Cardiac muscle cell (in vitro differentiated cells and primary cell): ENCODE measurements at regions not wholly inside any gene's neighbourhood (a gene's known extent, or its start where the extent isn't known, plus 50 kb on each side); places are given as distances from the start of the nearest gene placed in this dataset.

ENCODE experiments used
- DNase-seq, 2 donors: peaks; one replicate each; pipeline versions ENCODE4 v3.0.0 to v3.0.0-alpha.2; 2010 to 2017; ENCODE audit warnings: low read depth in 1 of 2, low spot score in 1 of 2
- H3K27ac ChIP-seq: fragments of 200-600 bp; sonication (generic); 2 replicates; pipeline ENCODE4 v1.5.1; 2016
- H3K27me3 ChIP-seq: fragments of 200-600 bp; sonication (generic); 2 replicates; pipeline ENCODE4 v1.6.0; 2016; ENCODE audit warnings: control low read depth
- H3K36me3 ChIP-seq: fragments of 200-600 bp; sonication (generic); 2 replicates; pipeline ENCODE4 v1.5.1; 2016; ENCODE audit warnings: control low read depth
- H3K4me1 ChIP-seq: fragments of 200-600 bp; sonication (generic); 2 replicates; pipeline ENCODE4 v1.8.1; 2017; ENCODE audit warnings: low read depth, mild to moderate bottlenecking, mixed run types
- H3K4me3 ChIP-seq: fragments of 200-600 bp; sonication (generic); 2 replicates; pipeline ENCODE4 v1.5.1; 2016; ENCODE audit warnings: mild to moderate bottlenecking
- H3K9me3 ChIP-seq: fragments of 200-600 bp; sonication (generic); 2 replicates; pipeline ENCODE4 v1.5.1; 2017; ENCODE audit warnings: low read depth, mild to moderate bottlenecking, control low read depth
- TF ChIP-seq, protein P1 (sequence below): IDR thresholded peaks from 2 replicates; pipeline ENCODE4 v1.5.1; 2012; ENCODE audit warnings: low read depth, mild to moderate bottlenecking, low read length

DNA sequence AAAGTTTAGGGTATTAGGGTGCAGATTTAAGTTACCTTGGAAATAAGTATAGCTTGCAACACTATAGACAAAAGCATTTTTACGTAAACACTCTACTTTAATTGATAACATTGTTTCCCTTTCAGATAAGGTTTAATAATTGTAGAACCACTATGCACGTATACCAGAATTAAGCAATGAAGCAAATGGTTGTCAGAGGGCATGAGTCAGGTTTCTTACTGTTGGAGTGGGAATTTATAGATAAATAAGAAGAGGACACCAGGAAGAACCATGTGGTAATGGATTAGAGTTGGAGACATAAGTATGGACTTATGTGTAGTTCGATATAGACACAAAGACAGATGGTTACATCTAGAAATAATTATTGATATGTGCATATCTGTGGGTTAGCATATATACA, 355.6 kb downstream of the ETV1 start:
- peak in 1 of 2 donors; percentile 30 for DNase-seq
- H3K4me1 ChIP-seq: no peaks in the 10 kb centered on the region
- no peak overlapping the region for H3K4me3 ChIP-seq
- no peaks in the 10 kb centered on the region for H3K27me3 ChIP-seq
- no peaks in the 10 kb centered on the region for H3K36me3 ChIP-seq
- TF ChIP-seq, protein P1, sequence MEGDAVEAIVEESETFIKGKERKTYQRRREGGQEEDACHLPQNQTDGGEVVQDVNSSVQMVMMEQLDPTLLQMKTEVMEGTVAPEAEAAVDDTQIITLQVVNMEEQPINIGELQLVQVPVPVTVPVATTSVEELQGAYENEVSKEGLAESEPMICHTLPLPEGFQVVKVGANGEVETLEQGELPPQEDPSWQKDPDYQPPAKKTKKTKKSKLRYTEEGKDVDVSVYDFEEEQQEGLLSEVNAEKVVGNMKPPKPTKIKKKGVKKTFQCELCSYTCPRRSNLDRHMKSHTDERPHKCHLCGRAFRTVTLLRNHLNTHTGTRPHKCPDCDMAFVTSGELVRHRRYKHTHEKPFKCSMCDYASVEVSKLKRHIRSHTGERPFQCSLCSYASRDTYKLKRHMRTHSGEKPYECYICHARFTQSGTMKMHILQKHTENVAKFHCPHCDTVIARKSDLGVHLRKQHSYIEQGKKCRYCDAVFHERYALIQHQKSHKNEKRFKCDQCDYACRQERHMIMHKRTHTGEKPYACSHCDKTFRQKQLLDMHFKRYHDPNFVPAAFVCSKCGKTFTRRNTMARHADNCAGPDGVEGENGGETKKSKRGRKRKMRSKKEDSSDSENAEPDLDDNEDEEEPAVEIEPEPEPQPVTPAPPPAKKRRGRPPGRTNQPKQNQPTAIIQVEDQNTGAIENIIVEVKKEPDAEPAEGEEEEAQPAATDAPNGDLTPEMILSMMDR: no peak
- H3K9me3 ChIP-seq: no peaks in the 10 kb centered on the region
- H3K27ac ChIP-seq: no peak overlapping the region

DNA sequence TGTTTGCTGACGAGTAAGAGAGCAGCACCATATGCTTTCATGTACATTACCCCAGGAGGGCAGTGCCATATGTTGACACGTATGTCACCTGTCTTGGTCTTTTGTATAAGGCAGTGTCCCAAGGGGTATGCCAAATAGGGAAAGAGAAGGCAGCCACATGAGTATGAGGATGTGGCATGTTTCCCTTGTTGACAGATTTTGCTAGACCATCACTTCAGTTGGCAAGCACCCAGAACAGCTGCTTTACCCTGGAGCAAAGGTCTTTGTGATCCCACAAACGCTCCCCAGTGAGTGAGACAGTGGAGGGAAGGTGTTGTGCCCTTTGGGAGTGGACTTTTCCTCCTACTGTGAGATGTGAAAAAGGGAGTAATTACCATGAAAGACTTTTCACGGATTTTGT, 350.1 kb downstream of the ETV1 start:
- TF ChIP-seq, protein P1: no peak
- DNase-seq: no peak
- H3K36me3 ChIP-seq: no peaks in the 10 kb centered on the region
- H3K4me3 ChIP-seq: no peak overlapping the region
- H3K27ac ChIP-seq: no peak overlapping the region
- no peaks in the 10 kb centered on the region for H3K4me1 ChIP-seq
- no peaks in the 10 kb centered on the region for H3K27me3 ChIP-seq
- no peaks in the 10 kb centered on the region for H3K9me3 ChIP-seq

DNA sequence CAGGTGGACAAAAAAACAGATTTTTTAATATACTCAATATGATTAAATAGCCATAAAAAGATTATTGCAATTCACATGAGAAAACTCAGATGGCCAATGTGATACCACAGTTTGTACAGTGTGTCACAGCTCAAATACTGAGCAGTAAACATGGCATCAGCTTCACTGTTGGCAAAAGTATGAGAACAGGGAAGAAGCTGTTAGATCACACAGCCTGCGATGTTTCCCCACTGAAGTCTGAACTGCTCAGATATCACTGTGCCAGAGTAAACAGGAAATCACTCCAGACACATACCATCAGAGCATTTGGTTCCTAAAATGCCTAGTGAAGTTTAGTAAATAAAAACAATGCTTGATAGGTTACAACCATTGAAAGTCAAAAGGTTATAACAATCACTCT, 347.8 kb downstream of the ETV1 start:
- Histone ChIP-seq H3K4me3 (no peak overlapping the region), H3K36me3 (no peaks in the 10 kb centered on the region), H3K27me3 (no peaks in the 10 kb centered on the region), H3K9me3 (no peaks in the 10 kb centered on the region), H3K27ac (no peak overlapping the region), H3K4me1 (no peaks in the 10 kb centered on the region)
- TF ChIP-seq, protein P1: no peak
- DNase-seq: peak in 1 of 2 donors; percentile 45

DNA sequence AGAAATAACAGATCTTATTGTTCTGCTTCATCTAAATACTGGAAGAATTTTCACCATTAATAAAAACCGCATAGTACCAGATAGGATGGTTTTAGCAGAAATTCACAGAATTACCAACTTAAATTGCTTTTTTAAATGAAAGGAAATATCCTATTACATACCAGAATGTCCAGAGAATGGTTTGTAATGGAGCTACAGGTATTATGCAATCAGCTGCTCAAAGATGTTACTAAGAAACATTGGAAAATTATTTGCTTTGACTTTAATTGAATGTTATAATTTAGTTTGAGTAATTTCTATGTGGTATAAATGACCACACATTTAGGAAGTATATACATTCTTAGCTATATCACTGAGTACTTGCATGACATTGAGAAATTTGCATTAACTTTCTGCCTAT, 338.3 kb downstream of the ETV1 start:
- TF ChIP-seq, protein P1: no peak
- no peaks in the 10 kb centered on the region for H3K27me3 ChIP-seq

DNA sequence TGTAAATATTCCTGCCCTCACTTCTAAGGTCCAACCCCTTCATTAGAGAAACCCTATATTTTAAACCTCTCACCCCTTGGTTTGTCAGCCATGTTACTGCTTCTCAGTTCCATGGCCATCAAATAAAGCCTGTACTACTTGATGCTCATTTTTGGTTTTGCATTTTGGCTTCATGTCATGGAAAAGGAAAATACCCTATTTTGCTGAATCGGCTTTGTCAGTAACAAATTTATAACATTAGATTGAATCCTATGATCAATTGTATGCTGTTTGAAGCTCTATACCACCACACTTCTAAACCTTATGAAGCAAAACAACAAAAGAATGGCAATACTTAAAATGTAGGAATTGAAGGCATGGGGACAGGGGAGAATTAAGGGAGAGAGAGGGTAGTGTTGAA, 333.1 kb downstream of the ETV1 start:
- Histone ChIP-seq H3K9me3 (no peaks in the 10 kb centered on the region), H3K4me3 (no peak overlapping the region), H3K4me1 (no peaks in the 10 kb centered on the region), H3K27me3 (no peaks in the 10 kb centered on the region), H3K36me3 (no peaks in the 10 kb centered on the region), H3K27ac (no peak overlapping the region)
- no peak for DNase-seq
- TF ChIP-seq, protein P1: no peak

More for the DNA sequence above, 338.3 kb downstream of the ETV1 start:
- H3K9me3 ChIP-seq: no peaks in the 10 kb centered on the region
- no peaks in the 10 kb centered on the region for H3K4me1 ChIP-seq
- no peaks in the 10 kb centered on the region for H3K36me3 ChIP-seq
- H3K27ac ChIP-seq: no peak overlapping the region
- no peak for DNase-seq
- no peak overlapping the region for H3K4me3 ChIP-seq

DNA sequence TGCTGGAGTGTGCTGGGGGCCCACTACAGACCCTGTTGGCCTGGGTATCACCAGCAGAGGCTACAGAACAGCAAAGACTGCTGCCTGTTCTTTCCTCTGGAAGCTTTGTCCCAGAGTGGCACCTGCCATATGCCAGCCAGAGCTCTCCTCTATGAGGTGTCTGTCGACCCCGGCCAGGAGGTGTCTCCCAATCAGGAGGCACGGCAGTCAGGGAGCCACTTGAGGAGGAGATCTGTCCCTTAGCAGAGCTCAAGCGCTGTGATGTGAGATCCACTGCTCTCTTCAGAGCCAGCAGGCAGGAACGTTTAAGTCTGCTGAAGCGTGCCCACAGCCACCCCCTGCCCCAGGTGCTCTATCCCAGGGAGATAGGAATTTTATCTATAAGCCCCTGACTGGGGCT, 316.2 kb downstream of the ETV1 start:
- Histone ChIP-seq H3K4me1 (no peaks in the 10 kb centered on the region), H3K4me3 (no peak overlapping the region), H3K36me3 (no peaks in the 10 kb centered on the region), H3K9me3 (no peaks in the 10 kb centered on the region), H3K27ac (no peak overlapping the region), H3K27me3 (no peaks in the 10 kb centered on the region)
- DNase-seq: no peak
- TF ChIP-seq, protein P1: no peak
